NT2/D1 (cell line): ENCODE measurements at regions not wholly inside any gene's neighbourhood (a gene's known extent, or its start where the extent isn't known, plus 50 kb on each side); places are given as distances from the start of the nearest gene placed in this dataset.

Experiments
- SUZ12 ChIP-seq: IDR thresholded peaks from 2 replicates; pipeline ENCODE4 v1.6.1; 2011; ENCODE audit not compliant: insufficient read length, insufficient read depth; ENCODE audit errors: extremely low read depth
- YY1 ChIP-seq: IDR thresholded peaks from 2 replicates; pipeline ENCODE4 v1.6.1; 2011; ENCODE audit not compliant: insufficient read length, insufficient read depth

- TF ChIP-seq SUZ12 (no peak), YY1 (no peak)
Measured at GRCh38 chr16:20137194-20137593, 63.5 kb upstream of the GPR139 start.
